Activated T-helper 17 cell treated with anti-CD3 and anti-CD28 coated beads, Interleukin-2, amount 50 U/mL, for 72 hours (primary cell): ENCODE measurements at regions not wholly inside any gene's neighbourhood (a gene's known extent, or its start where the extent isn't known, plus 50 kb on each side); places are given as distances from the start of the nearest gene placed in this dataset.

Experiments used
- ATAC-seq: fragments of 150-1000 bp; cut with Tn5 transposase; replicated peaks from 2 replicates; pipeline ENCODE4 v1.10.0; 2021; ENCODE audit warnings: mild to moderate bottlenecking, moderate library complexity
- H3K27ac Mint-ChIP-seq: one replicate; pipeline ENCODE4 v1.8.0; 2022; ENCODE audit warnings: mixed read lengths
- H3K27me3 Mint-ChIP-seq: one replicate; pipeline ENCODE4 v1.8.0; 2022; ENCODE audit warnings: mixed read lengths
- H3K36me3 Mint-ChIP-seq: one replicate; pipeline ENCODE4 v1.8.0; 2022; ENCODE audit warnings: low read depth, mild to moderate bottlenecking, mixed read lengths
- H3K4me1 Mint-ChIP-seq: one replicate; pipeline ENCODE4 v1.8.0; 2022; ENCODE audit warnings: mixed read lengths
- H3K4me3 Mint-ChIP-seq: one replicate; pipeline ENCODE4 v1.8.0; 2022; ENCODE audit warnings: mild to moderate bottlenecking, mixed read lengths
- H3K9me3 Mint-ChIP-seq: one replicate; pipeline ENCODE4 v1.8.0; 2022; ENCODE audit warnings: mixed read lengths

DNA sequence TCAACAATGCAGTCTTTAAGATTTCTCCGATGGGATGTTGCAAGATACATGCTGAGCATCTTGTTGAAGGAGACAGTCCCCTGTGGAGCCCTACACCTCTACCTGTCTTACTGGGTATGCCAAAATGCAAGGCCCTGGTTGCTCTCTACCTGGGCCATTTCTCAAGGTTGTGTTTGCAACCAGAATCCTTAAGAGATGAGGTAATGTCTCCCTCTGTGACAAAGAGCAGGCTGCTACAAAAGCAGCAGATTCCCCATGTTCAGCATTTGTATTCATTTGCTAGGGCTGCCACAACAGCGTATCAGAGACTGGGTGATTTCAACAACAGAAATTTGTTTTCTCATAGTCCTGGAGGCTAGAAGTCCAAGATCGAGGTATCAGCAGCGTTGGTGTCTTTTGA is 138.4 kb upstream of the RPS23 start:
- Mint-ChIP-seq H3K4me3 (no peak overlapping the region), H3K27ac (no peak overlapping the region), H3K36me3 (no peaks in the 10 kb centered on the region)

DNA sequence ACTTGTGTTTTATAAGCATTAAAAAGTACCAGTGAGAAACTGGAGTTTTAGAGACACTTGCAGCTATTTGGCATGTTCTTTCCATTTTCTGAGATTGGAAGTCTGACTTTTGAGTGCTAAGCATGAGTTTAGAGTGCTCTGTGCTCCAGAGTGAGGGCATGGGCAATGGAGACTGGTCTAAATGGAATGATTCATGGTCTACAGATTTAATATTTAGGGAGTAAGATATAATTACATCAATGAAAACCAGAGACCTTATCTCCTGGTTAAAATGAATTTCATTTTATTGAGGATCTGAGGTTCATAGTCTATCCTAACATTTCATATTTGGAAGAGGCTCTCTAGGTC is 135.9 kb upstream of the RPS23 start:
- Mint-ChIP-seq H3K27me3 (no peaks in the 10 kb centered on the region), H3K4me1 (no peaks in the 10 kb centered on the region), H3K9me3 (peaks cover 4% of the 10 kb centered on the region), H3K27ac (no peak overlapping the region), H3K36me3 (no peaks in the 10 kb centered on the region), H3K4me3 (no peak overlapping the region)
- no peak for ATAC-seq

More for the DNA sequence above, 138.4 kb upstream of the RPS23 start:
- no peaks in the 10 kb centered on the region for H3K4me1 Mint-ChIP-seq
- ATAC-seq, result no peak
- peaks cover 4% of the 10 kb centered on the region for H3K9me3 Mint-ChIP-seq
- H3K27me3 Mint-ChIP-seq, result no peaks in the 10 kb centered on the region

DNA sequence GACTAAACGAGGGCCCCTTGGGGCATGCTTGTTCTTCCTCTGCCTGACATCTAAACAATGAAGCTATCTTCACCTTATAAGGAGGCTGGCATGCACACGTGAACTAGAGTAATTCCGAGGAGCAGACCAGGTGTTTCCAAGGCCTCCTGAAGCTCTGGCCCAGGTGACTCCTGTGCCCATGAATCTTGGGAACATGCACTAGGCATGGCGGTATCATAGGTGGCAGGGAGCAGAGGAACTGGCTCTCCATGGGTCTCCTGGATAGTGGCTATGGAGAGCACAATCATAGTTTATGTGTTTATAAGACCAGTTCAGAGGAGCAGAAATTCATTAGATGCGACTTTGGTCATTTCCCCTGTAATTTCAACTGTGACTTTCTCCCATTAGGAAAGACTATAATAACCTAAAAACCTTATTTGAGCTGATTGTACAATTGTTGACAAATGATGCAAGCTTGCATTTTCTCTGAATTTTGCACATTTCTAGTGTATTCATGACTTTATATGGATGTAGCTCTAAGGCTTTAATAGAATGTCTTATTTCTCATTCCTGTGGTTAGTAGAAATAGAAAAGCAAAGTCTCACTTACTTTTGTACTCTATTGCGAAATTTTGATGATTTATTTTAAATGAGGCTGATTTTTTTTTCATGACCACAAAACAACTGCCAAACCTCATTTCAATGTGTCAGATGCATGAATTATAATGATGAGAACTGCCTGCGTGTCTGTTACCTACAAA is 135.3 kb upstream of the RPS23 start:
- Mint-ChIP-seq H3K4me1 (no peaks in the 10 kb centered on the region), H3K36me3 (no peaks in the 10 kb centered on the region), H3K27me3 (no peaks in the 10 kb centered on the region), H3K4me3 (no peak overlapping the region), H3K27ac (peak overlapping the region; percentile 3), H3K9me3 (peaks cover 4% of the 10 kb centered on the region)
- ATAC-seq, result no peak

- H3K36me3 Mint-ChIP-seq, result no peaks in the 10 kb centered on the region
- H3K9me3 Mint-ChIP-seq, result no peaks in the 10 kb centered on the region
- no peak for ATAC-seq
- H3K27ac Mint-ChIP-seq, result no peak overlapping the region
- H3K4me1 Mint-ChIP-seq, result no peaks in the 10 kb centered on the region
- H3K27me3 Mint-ChIP-seq, result no peaks in the 10 kb centered on the region
- no peak overlapping the region for H3K4me3 Mint-ChIP-seq
Measured at GRCh38 chr5:82408033-82408432, 129.9 kb upstream of the RPS23 start.

DNA sequence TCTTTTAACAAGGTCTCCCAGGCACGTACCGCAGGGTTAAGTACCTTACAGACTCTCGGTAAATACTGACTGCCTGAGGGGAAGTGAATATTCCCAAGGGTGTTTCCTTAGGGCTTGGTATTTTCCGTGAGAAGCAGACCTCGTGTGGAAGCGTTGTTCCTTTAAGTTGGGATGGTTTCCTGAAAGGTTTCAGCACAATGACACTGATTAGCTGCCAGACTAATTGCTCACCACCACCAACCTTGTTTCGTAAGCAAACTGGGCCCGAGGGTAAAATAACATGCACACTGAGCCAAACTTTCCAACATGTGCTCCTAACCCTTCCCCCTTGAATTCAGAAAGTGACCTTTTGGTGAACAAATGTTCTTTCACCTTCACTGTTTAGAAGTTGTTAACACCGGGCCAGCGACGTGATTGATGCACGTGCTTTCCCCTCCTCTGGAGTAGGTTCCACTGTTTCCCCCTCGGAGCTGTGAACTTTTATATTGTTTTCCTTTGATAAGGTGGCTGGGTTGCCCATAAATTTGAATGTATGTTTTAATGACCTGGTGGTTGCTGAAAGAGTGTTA is 128.1 kb upstream of the RPS23 start:
- no peaks in the 10 kb centered on the region for H3K27me3 Mint-ChIP-seq
- H3K9me3 Mint-ChIP-seq, result no peaks in the 10 kb centered on the region
- ATAC-seq, result no peak
- no peak overlapping the region for H3K4me3 Mint-ChIP-seq
- H3K27ac Mint-ChIP-seq, result no peak overlapping the region
- no peaks in the 10 kb centered on the region for H3K36me3 Mint-ChIP-seq
- H3K4me1 Mint-ChIP-seq, result no peaks in the 10 kb centered on the region

DNA sequence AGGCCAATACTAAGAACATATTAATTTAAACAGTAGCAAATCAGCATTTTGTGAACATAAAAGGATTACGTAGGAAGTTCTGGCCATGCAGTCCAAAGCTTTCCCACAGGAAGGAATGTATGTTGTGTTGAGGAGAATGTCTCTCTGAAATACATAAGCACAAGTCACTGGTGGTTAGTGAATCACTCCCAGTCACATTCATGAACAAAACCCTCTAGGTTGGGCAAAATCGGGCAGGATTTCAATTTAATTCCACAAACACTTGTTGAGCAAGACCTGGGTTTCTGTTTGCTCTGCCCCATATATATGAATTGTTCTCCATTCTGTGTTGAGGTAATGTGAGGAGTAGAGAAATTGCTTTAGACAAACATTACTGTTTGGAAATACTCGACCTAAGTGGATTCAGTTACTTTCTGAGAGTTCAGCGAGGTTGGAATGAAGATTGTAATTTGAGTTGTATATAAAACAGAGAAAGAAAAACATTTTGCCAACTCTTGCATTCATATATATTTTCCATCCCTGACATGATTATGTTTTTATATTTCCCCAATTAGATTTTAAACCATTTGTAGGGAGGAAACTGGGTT is 127.6 kb upstream of the RPS23 start:
- Mint-ChIP-seq H3K27me3 (no peaks in the 10 kb centered on the region), H3K27ac (no peak overlapping the region), H3K36me3 (no peaks in the 10 kb centered on the region), H3K4me1 (no peaks in the 10 kb centered on the region), H3K9me3 (no peaks in the 10 kb centered on the region), H3K4me3 (no peak overlapping the region)
- ATAC-seq, result no peak

GRCh38 chr5:82405161-82405560 is 127.0 kb upstream of the RPS23 start:
- Mint-ChIP-seq H3K36me3 (no peaks in the 10 kb centered on the region), H3K4me1 (no peaks in the 10 kb centered on the region), H3K27ac (no peak overlapping the region), H3K9me3 (no peaks in the 10 kb centered on the region), H3K4me3 (no peak overlapping the region), H3K27me3 (no peaks in the 10 kb centered on the region)
- no peak for ATAC-seq

DNA sequence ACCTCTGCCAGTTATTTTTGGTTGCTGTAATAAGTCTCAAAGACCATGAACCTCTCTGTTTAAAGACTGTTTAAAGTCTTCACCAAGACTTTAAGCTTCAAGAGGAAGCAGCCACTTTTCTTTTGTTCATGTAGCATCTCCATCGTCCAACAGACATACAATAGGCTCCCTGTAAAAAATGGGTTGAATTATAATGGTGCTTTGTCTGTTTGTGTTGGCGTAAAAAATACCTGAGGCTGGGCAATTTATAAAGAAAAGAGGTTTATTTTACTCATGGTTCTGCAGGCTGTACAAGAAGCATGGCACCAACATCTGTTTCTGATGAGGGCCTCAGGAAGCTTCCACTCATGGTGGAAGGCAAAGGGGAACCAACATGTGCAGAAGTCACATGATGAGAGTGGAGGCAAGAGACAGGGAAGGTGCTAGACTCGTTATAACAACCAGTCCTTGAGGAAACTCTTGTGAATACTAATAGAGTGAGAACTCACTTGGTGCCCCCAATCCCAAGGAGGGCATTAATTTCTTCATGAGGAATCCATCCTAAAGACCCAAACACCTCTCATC is 126.3 kb upstream of the RPS23 start:
- H3K9me3 Mint-ChIP-seq, result no peaks in the 10 kb centered on the region
- no peak overlapping the region for H3K4me3 Mint-ChIP-seq

DNA sequence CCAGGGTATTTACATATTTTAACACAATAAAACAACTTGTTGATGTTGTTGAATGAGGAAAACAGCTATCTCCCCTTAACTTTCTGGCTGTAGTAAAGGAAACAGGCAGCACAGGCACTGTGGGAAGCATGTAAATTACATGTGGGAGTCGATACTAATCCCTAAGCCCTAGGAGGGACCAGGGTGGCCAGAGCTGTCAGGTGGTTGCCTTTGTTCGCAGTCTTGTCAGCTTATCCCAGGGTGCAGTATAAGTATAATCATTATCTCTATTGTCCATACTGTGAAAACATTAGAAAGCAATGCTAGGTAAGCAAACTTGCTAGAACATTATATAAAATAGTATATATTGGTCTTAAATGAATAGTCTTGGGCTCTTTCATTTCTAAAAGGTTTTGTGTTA is 125.6 kb upstream of the RPS23 start:
- H3K4me3 Mint-ChIP-seq, result no peak overlapping the region
- H3K9me3 Mint-ChIP-seq, result no peaks in the 10 kb centered on the region
- no peaks in the 10 kb centered on the region for H3K27me3 Mint-ChIP-seq
- no peaks in the 10 kb centered on the region for H3K36me3 Mint-ChIP-seq
- H3K4me1 Mint-ChIP-seq, result no peaks in the 10 kb centered on the region
- no peak for ATAC-seq
- no peak overlapping the region for H3K27ac Mint-ChIP-seq

More for the DNA sequence above, 126.3 kb upstream of the RPS23 start:
- H3K4me1 Mint-ChIP-seq, result no peaks in the 10 kb centered on the region
- no peaks in the 10 kb centered on the region for H3K36me3 Mint-ChIP-seq
- no peak overlapping the region for H3K27ac Mint-ChIP-seq
- ATAC-seq, result no peak
- H3K27me3 Mint-ChIP-seq, result no peaks in the 10 kb centered on the region

GRCh38 chr5:82403026-82403425 is 124.9 kb upstream of the RPS23 start:
- Mint-ChIP-seq H3K9me3 (no peaks in the 10 kb centered on the region), H3K4me3 (no peak overlapping the region), H3K4me1 (no peaks in the 10 kb centered on the region), H3K36me3 (no peaks in the 10 kb centered on the region), H3K27me3 (no peaks in the 10 kb centered on the region), H3K27ac (no peak overlapping the region)
- ATAC-seq, result no peak

- no peak for ATAC-seq
- no peak overlapping the region for H3K27ac Mint-ChIP-seq
- no peaks in the 10 kb centered on the region for H3K9me3 Mint-ChIP-seq
- no peaks in the 10 kb centered on the region for H3K4me1 Mint-ChIP-seq
- H3K36me3 Mint-ChIP-seq, result no peaks in the 10 kb centered on the region
- no peak overlapping the region for H3K4me3 Mint-ChIP-seq
- H3K27me3 Mint-ChIP-seq, result no peaks in the 10 kb centered on the region
Measured at GRCh38 chr5:82399111-82399510, 121.0 kb upstream of the RPS23 start.

DNA sequence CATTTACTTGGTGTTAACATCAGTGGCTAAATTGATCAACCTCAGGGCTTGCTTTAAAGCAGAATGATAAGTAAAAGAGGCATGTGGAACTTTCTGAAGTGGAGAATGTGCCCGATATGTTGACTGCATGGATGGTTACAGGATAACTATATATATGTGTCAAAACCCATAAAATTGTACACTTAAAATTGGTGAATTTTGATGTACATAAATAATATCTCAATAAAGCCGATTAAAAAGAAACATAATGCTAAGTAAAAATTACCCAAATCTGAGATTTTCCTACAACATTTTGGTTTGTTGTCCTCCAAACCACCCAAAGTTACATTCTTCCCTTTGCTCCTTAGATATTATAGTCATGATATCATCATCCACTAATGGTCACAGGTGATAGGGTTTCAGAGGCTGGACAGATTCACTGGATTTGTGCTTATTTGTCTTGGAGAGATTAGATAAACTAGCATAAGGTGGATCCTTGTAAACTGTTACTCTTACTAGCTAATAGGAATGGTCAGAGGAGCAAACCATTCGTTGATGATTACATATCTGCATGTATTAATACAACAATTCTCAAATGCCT is 119.7 kb upstream of the RPS23 start:
- Mint-ChIP-seq H3K4me1 (no peaks in the 10 kb centered on the region), H3K27ac (no peak overlapping the region), H3K36me3 (no peaks in the 10 kb centered on the region), H3K27me3 (no peaks in the 10 kb centered on the region), H3K9me3 (no peaks in the 10 kb centered on the region), H3K4me3 (no peak overlapping the region)
- no peak for ATAC-seq

DNA sequence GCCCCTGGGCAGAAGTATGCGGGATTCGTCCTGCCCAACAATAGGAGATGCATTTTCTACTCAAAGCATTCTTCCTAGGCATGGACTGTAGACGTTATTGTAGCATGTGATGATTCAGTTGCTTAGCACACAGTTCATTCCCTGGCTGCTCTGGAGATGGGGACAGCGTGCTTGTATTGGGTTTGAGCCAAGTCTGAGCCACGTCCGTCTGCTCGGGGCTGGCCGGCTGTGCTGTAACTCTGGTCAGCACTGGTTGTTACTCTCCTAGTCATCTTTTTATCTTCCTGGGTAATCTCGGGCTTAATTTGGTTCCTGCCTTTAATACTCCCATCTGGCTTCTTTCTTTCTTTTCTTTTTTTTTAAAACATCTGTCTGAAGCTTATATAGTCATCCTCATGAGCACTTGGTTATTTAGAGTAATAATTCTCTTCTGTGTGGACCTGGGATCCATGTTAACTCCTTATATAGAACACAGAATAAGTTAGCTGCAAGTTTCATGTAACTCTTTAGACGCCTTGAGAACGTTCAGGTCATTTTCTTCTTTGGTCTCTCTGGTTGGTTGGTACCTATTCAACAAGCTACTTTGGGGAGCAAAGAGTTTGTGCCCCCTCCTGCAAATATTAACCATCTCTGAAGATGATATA is 118.8 kb upstream of the RPS23 start:
- Mint-ChIP-seq H3K27ac (no peak overlapping the region), H3K9me3 (no peaks in the 10 kb centered on the region), H3K4me3 (no peak overlapping the region), H3K4me1 (no peaks in the 10 kb centered on the region), H3K36me3 (no peaks in the 10 kb centered on the region), H3K27me3 (no peaks in the 10 kb centered on the region)
- ATAC-seq, result no peak

GRCh38 chr5:82396396-82396795 is 118.2 kb upstream of the RPS23 start:
- Mint-ChIP-seq H3K27me3 (no peaks in the 10 kb centered on the region), H3K4me1 (no peaks in the 10 kb centered on the region), H3K27ac (no peak overlapping the region), H3K9me3 (no peaks in the 10 kb centered on the region), H3K4me3 (no peak overlapping the region), H3K36me3 (no peaks in the 10 kb centered on the region)
- ATAC-seq, result no peak
